DND-41 (cell line): ENCODE measurements at regions not wholly inside any gene's neighbourhood (a gene's known extent, or its start where the extent isn't known, plus 50 kb on each side); places are given as distances from the start of the nearest gene placed in this dataset.

ENCODE experiments used
- ATAC-seq: fragments of 200-7000 bp; cut with Tn5 transposase; 3 replicates; pipeline ENCODE4 v1.9.1; 2021; ENCODE audit warnings: low read depth; ENCODE audit not compliant: insufficient read depth
- DNase-seq: peaks from one replicate; pipeline ENCODE4 v3.0.0-alpha.2; 2020
- H2AFZ ChIP-seq: 2 replicates; pipeline ENCODE4 v1.6.0; 2012; ENCODE audit warnings: low read depth, low read length
- H3K27ac ChIP-seq: 2 replicates; pipeline ENCODE4 v1.5.1; 2012; ENCODE audit warnings: low read length, inconsistent platforms
- H3K27me3 ChIP-seq: fragments of 200-600 bp; sonication (generic); 2 replicates; pipeline ENCODE4 v1.6.0; 2012; ENCODE audit warnings: low read length, mild to moderate bottlenecking, inconsistent platforms; ENCODE audit not compliant: insufficient read depth, poor library complexity
- H3K36me3 ChIP-seq: 2 replicates; pipeline ENCODE4 v1.5.1; 2012; ENCODE audit warnings: low read length, inconsistent platforms; ENCODE audit not compliant: insufficient read depth
- H3K4me1 ChIP-seq: 2 replicates; pipeline ENCODE4 v1.5.1; 2012; ENCODE audit warnings: mild to moderate bottlenecking, low read length; ENCODE audit not compliant: insufficient read depth
- H3K4me2 ChIP-seq: 2 replicates; pipeline ENCODE4 v1.6.0; 2012; ENCODE audit warnings: mild to moderate bottlenecking, moderate library complexity, low read length, inconsistent platforms; ENCODE audit not compliant: insufficient read depth
- H3K4me3 ChIP-seq, 2 experiments: fragments of 200-600 bp in 1 of 2; shearing (Covaris generic) in 1 of 2; 2 replicates each; pipeline ENCODE4 v1.5.1; 2012 to 2016; ENCODE audit warnings: inconsistent platforms in 2 of 2, low read length in 2 of 2, mild to moderate bottlenecking in 2 of 2, low read depth in 1 of 2, moderate library complexity in 1 of 2
- H3K79me2 ChIP-seq: 2 replicates; pipeline ENCODE4 v1.6.0; 2012; ENCODE audit warnings: low read length, inconsistent platforms; ENCODE audit not compliant: insufficient read depth
- H3K9ac ChIP-seq: 2 replicates; pipeline ENCODE4 v1.6.0; 2012; ENCODE audit warnings: low read depth, mild to moderate bottlenecking, inconsistent platforms, low read length, moderate library complexity
- H3K9me3 ChIP-seq: 2 replicates; pipeline ENCODE4 v1.5.1; 2012; ENCODE audit warnings: low read length, moderate library complexity, mild to moderate bottlenecking, inconsistent platforms; ENCODE audit not compliant: insufficient read depth, severe bottlenecking
- H4K20me1 ChIP-seq: 2 replicates; pipeline ENCODE4 v1.6.0; 2012; ENCODE audit warnings: low read length; ENCODE audit not compliant: insufficient read depth
- EZH2 ChIP-seq: IDR thresholded peaks from 3 replicates; pipeline ENCODE4 v1.6.1; 2012; ENCODE audit warnings: borderline replicate concordance, low read depth, mild to moderate bottlenecking, moderate library complexity, low read length, inconsistent platforms; ENCODE audit not compliant: severe bottlenecking
- TF ChIP-seq, protein P1 (sequence below): IDR thresholded peaks from 2 replicates; pipeline ENCODE4 v1.5.1; 2012; ENCODE audit warnings: borderline replicate concordance, low read length, moderate library complexity, mild to moderate bottlenecking; ENCODE audit not compliant: poor library complexity, severe bottlenecking; ENCODE audit errors: extremely low read depth

DNA sequence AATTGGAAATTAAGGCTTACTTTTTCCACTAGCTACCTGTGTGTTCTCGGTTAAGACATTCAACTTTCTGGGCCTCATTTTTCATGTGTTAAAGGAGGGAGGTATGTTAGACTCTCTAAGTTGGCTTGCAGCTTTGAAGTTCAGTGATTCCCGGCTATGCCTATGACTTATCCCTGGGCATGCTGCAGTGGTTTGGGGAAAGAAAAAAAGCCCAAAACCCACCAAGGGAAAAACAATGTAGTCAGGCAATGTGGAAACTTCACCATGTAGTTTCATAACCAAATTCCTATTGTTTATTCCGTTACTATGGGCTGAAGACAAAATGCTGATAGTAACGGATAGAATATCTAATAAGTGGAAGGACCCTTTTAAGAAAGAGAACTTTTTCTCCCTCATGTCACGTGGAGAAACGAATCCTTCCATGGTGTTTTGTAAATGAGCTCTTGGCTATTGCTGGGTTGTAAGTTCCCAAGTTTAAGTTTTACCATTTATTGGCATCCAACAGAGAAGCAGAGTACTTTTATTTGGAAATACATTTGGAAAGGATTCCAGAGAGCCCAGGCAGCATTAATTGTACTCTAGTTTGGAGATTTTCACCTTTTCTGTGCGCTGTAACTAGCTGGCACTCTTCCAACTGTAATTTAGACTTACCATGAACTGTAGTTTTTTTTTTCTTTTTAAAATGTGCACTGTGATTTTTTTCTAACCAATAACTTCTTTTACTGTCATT, 84.9 kb upstream of the MPDZ start:
- Histone ChIP-seq H3K27ac (no peak overlapping the region), H2AFZ (no peak overlapping the region), H4K20me1 (no peaks in the 10 kb centered on the region), H3K79me2 (no peaks in the 10 kb centered on the region), H3K9me3 (no peaks in the 10 kb centered on the region), H3K4me3 (no peak overlapping the region), H3K4me1 (no peaks in the 10 kb centered on the region), H3K9ac (no peak overlapping the region), H3K36me3 (no peaks in the 10 kb centered on the region), H3K27me3 (no peaks in the 10 kb centered on the region), H3K4me2 (no peak overlapping the region)
- ATAC-seq = no peak
- DNase-seq = no peak
- no peak for TF ChIP-seq EZH2
- TF ChIP-seq, protein P1, sequence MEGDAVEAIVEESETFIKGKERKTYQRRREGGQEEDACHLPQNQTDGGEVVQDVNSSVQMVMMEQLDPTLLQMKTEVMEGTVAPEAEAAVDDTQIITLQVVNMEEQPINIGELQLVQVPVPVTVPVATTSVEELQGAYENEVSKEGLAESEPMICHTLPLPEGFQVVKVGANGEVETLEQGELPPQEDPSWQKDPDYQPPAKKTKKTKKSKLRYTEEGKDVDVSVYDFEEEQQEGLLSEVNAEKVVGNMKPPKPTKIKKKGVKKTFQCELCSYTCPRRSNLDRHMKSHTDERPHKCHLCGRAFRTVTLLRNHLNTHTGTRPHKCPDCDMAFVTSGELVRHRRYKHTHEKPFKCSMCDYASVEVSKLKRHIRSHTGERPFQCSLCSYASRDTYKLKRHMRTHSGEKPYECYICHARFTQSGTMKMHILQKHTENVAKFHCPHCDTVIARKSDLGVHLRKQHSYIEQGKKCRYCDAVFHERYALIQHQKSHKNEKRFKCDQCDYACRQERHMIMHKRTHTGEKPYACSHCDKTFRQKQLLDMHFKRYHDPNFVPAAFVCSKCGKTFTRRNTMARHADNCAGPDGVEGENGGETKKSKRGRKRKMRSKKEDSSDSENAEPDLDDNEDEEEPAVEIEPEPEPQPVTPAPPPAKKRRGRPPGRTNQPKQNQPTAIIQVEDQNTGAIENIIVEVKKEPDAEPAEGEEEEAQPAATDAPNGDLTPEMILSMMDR = no peak

- Histone ChIP-seq H3K36me3 (no peaks in the 10 kb centered on the region), H3K4me3 (no peak overlapping the region), H3K79me2 (no peaks in the 10 kb centered on the region), H4K20me1 (no peaks in the 10 kb centered on the region), H3K27ac (no peak overlapping the region), H3K4me1 (no peaks in the 10 kb centered on the region), H3K9me3 (no peaks in the 10 kb centered on the region), H3K27me3 (no peaks in the 10 kb centered on the region), H3K4me2 (no peak overlapping the region), H3K9ac (no peak overlapping the region), H2AFZ (no peak overlapping the region)
- DNase-seq = no peak
- no peak for ATAC-seq
- no peak for TF ChIP-seq EZH2
- TF ChIP-seq, protein P1 = no peak
Measured at GRCh38 chr9:13361076-13361475, 81.6 kb upstream of the MPDZ start.

DNA sequence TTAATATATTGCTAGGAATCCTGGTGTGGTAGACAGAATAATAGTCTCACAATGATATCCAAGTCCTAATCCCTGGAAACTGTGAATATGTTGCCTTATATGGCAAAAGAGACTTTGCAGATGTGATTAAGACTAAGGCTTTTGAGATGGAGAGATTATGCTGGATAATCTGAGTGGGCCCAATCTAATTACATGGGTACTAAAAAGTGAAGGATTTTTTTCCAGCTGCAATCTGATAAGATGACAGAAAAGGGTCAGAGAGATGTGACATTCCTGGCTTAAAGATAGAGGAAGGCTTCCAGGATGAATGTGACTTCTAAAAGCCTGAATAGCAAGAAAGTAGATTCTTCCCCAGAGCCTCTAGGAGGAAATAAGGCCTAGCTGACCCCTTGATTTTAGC, 80.7 kb upstream of the MPDZ start:
- H3K79me2 ChIP-seq = no peaks in the 10 kb centered on the region
- no peaks in the 10 kb centered on the region for H3K9me3 ChIP-seq
- no peak overlapping the region for H3K9ac ChIP-seq
- TF ChIP-seq, protein P1 = no peak
- TF ChIP-seq EZH2 = no peak
- H3K4me1 ChIP-seq = no peaks in the 10 kb centered on the region
- H3K27me3 ChIP-seq = no peaks in the 10 kb centered on the region
- DNase-seq = no peak
- H3K4me3 ChIP-seq = no peak overlapping the region
- no peaks in the 10 kb centered on the region for H3K36me3 ChIP-seq
- H2AFZ ChIP-seq = no peak overlapping the region
- no peak overlapping the region for H3K4me2 ChIP-seq
- no peaks in the 10 kb centered on the region for H4K20me1 ChIP-seq
- ATAC-seq = no peak
- no peak overlapping the region for H3K27ac ChIP-seq
